GM21786 (cell line): ENCODE measurements at regions not wholly inside any gene's neighbourhood (a gene's known extent, or its start where the extent isn't known, plus 50 kb on each side); places are given as distances from the start of the nearest gene placed in this dataset.

Experiments
- ATAC-seq: cut with Tn5 transposase; IDR thresholded peaks from one replicate; pipeline ENCODE4 v1.9.1; 2021; ENCODE audit not compliant: unreplicated experiment

DNA sequence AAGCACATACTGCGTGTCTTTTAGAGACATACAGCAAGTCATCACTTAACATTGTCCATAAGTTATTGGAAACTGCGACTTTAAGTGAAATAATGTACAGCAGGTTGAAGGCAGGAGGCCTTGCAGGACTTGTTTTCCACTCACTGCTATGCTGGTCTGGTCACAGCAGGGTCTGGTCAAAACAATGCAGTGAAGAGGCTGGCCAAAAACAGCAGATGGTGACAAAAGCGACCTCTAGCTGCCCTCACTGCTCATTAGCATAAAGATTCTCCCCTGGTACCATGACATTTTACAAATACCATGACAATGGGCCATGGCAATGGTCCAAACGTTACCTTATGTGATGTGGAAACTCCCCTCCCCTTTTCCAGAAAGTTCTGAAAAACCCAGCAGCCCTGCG, 1283.6 kb downstream of the FSTL5 start:
- no peak for ATAC-seq

DNA sequence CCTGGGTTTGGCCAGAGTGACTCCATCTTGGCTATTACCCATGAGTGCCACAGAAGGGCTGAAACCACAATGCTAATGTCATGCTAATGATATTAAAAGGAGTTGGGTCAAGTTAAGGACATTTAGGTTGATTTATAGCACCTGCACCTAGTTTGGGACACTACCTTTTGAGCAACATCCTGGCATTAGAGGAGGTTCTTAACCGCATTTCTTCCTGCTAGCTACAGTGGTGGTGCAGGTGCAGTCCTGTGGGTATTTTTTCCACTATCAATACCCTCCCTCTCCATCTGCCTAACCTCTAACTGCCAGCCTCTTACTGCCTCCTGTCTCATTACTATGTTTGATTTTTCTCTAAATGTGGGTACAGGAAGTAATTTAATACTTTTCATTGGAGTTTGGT, 1276.1 kb downstream of the FSTL5 start:
- ATAC-seq, result no peak

DNA sequence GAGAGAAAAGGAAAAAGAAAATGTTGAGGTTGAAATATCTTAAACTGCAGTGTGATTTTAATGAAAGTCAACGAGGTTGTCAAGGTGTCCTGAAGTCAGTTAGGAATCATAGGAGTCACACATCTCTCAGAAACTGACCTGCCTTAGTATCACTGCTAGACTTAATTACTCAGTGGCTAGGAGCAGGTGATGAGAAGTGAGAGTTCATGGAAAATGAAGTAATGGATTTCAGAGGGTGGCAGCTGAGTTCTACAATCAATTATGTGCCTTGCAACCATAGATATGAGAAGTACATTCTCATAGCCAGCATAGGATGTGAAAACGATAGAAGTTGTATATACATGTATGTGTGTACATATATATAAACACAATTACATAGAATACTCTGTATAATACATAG, 1269.7 kb downstream of the FSTL5 start:
- ATAC-seq, result no peak

DNA sequence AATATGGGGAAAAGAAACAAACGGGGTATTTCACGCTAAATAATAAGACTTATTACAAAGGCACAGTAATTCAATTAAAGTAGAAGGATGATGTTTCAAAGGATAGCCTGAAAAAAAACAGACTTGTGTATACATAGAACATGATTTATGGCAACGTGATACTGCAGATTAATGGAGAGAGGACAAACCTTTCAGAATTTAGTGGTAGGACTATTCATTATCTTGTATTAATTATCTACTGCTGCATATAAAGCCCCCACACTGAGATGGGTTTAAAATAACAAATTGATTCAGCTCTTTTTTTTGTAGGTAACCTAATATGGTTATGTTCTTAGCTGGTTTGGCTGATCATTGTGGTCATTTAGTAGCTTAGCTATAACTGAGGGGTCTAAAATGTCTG, 1269.0 kb downstream of the FSTL5 start:
- no peak for ATAC-seq

DNA sequence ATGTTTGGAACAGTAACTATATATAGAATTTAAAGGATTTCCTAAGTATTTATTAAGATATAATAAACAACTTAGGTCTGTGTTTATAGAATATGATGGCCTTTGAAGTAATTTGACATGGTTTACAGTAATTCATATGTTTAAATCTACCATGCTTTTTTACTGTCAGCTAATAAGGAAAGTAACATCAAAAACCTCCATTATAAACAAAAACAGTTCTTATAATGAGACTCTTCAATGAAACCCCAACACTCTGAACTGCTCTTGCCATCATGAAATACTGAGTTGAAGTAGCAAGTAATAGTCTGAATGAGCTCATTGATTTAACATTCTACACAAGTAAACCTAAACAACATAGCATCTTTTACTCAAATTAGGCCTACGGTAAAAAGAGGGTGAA, 1236.5 kb downstream of the FSTL5 start:
- no peak for ATAC-seq

DNA sequence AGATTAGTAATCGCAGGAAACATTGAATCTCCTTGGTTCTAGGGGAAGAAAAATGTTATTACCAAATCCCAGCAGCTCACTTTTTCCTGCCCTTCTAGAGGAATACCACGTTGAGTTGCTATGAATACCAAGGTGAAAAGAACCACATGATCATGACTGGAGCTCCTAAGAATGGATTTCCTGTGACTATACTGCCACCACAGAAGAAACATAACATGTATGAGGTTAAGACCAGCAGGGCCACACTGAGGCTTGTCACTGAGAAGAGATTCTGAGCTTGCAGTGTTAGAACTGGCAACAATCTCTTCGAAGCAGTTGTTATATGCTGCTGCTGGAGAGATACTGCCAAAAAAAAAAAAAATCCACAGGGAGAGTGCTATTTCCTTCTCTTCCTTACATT, 1235.3 kb downstream of the FSTL5 start:
- no peak for ATAC-seq

DNA sequence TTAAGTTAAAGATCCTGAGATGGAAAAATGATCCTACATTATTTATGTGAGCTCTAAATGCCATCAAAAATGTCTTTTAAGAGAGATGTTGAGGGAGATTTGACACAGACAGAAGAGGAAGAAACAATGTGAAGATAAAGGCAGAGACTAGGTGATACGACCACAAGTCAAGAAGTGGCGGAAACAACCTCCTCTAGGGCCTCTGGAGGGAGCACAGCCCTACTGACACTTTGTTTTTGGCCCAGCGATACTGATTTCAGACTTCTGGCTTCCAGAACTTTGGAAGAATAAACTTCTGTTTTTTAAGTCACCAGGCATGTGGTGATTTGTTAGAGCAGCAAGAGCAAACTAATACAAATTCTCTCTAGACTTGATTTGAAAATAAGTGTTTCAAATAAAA, 1216.1 kb downstream of the FSTL5 start:
- no peak for ATAC-seq

DNA sequence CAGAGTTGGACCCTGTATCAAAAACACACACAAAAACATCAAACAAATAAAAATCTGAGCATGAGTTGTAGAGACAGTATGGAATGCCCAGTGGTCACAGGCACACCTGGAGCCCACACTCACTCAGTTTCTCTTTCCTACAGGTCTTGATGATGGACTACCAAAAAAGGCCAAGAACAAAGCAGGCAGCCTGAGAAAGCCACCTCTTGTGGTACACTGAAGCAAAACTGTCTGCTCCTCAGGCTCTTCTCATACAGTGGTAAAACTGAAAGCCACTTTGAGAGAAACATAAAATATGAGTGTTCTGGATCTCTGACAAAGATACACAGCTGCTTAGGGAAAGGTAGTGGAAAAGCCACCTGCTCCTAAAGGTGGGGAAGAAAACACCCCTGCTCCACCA, 1206.9 kb downstream of the FSTL5 start:
- ATAC-seq, result no peak

DNA sequence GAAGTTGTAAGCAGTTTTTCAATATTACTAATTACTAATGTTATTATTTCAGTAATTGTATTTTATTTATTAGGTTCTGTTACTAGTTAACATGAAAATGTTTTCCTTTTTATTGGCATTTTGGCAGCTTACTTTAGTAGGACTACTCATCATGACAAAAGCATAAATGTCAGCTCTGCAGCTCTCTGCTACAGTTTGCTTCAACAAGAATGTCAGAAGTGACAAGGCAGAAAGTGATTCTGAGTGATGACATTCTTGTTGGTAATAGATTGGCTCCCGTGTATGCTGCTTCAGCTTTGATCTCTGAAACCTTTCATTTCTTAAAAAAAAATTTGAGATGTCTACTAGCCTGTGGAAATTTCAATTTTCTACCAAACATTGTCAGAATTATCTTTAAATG, 1193.9 kb downstream of the FSTL5 start:
- no peak for ATAC-seq

DNA sequence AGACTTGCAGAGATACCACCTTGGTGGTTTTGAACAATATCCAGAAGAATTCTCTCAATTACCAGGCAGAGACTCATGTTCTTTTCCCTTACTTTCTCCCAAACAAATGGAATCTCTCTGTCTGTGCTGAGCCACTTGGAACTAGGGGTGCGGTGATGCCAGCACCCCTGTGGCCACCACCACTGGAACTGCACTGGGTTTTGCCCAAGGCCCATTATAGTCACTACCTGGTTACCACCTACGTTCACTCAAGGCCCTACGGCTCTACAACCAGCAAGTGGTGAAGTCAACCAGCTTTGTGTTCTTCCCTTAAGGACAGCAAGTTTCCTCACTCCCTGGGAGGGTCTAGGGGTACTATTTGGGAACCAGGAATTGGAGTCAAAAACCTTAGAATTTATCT, 1183.7 kb downstream of the FSTL5 start:
- ATAC-seq, result no peak

DNA sequence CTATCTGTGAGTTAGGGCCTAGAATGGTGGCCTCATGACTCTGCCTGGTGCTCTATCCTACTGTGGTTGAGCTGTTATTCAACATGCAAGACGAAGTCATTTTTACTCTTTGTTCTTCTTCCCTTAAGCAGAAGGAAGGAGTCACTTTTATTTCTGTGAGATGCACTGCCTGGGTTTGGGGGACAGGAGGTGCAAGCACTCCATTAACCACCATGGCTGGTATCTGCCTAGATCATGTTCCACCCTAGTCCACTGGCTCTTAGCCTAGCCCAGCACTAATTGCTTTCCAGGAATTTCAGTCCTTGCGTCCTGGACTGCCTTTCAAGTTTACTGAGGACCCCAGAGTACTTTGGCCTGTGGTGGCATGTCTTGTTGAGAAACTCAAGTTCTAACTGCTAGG, 1182.7 kb downstream of the FSTL5 start:
- ATAC-seq, result no peak

DNA sequence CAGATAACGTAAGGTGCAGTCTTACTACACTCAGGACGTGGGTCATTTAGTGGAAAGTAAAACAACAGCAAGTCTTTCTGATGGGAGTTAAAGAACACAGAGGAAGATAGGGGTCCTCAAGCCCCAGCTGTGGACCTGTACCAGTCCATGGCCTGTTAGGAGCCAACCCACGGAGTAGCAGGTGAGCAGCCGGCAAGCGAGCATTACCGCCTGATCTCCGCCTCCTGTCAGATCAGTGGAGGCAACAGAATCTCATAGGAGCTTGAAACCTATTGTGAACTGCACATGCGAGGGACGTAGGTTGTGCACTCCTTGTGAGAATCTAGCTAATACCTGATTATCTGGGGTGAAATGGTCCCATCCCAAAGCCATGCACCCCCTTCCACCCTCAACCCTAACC, 1180.8 kb downstream of the FSTL5 start:
- no peak for ATAC-seq

DNA sequence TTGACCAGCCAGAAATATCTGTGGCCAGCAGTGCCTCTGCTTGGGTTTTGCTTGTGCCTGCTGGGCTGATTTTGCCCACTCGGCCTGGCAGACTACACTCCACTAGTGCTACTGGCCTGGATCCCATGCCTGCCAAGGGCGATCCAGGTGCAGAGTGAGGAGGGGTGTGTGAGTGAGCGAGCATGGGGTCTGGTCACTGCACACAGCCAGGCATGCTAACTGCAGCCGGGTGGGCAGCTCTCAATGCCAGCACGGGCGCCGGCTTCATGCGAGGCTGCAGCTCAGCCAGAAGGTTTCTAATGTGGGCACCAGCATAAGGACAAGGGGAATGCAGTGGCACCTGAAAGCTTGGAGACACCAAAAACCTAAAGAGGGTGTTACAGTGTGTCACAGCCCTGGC, 1161.4 kb downstream of the FSTL5 start:
- ATAC-seq, result no peak

DNA sequence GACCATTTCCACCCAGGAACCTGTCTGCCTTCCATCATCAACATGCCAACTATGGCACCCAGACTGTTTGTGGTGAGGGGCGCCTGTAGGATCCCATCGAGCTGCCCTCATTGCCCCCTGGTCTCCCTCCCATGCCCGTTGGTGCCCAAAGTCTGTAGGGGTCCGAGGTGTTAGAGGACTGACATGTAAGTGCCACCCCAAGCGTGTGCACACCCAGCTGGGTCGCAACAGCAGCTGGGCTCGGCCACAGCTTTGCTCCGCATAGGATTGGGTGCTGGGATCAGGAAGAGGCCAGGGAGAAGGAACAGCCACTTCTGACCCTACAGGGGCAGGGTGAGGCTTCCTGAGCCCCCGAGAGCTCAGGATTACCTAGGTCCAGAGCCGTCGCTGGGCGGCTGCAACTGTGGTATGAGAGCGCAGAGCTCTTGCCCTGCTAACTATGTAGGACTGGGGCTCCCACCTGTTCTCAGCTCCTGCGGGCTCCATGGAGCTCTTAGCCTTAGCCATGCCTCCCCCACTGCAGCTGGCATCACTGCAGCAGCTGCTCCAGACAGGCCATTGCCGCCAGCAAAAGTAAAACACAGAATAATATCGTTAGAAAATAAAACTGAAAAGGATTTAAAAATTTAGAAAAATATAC, 1160.3 kb downstream of the FSTL5 start:
- no peak for ATAC-seq

DNA sequence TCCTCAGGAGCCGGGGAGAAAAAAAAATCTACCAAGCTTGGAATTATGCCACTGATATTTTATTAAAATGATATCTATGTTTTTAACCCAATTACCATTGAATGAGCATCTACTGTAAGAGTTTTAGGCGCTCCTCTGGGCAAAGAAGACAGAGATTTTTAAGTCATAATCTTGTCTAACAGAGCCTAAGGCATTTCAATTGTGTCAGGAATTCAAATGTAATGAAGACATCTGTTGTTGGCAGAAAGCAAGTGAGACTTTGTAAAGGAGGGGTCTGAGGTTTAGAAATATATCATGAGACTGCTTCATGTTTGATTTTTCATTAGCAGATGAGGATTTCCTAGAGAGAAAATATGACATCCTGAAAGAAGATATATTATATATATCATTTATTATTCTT, 1158.1 kb downstream of the FSTL5 start:
- no peak for ATAC-seq

DNA sequence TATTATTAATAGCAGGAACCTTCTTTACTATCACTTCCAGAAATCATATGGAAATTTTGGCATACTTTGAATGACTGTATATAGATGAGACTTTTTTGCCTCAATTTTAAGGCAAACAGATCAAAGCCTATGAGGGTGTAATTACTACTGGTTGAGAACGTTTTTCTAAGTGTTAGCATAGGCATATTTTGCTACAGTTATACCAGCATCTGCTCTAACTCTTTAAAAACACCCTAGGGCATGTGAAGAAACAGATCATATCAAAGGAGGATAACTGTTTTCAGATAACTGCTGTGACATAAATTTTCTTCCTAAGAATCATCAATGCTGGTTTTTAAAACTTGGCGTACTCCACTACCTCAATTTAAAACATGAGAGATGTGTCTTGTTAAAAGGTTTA, 1155.3 kb downstream of the FSTL5 start:
- no peak for ATAC-seq

DNA sequence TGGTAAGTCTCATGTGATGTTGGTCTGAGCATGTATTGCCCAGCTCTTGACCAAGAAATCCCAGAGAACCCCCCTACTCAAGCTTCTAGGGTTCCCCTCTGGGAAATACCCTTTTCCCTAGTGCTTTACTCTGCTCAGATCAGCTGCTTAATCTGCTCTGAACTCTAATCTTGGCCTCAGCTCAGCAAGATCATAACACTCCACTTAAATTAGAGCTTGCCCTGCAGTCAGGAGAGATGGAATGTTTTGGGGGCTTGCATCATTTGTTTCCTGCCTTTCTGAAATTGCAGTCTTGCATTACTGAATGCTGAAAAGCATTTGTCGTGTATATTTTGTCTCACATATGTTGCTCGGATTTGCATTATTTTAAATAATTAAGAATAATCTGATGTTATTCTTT, 1153.6 kb downstream of the FSTL5 start:
- ATAC-seq, result no peak
